Cardiac muscle cell (in vitro differentiated cells and primary cell): ENCODE measurements at regions not wholly inside any gene's neighbourhood (a gene's known extent, or its start where the extent isn't known, plus 50 kb on each side); places are given as distances from the start of the nearest gene placed in this dataset.
"Not testable (repeated sequence)": the region's sequence is repeated elsewhere in the genome, so short reads cannot be mapped to it uniquely, and the experiment has no call there.

Experiments used
- DNase-seq, 2 donors: peaks; one replicate each; pipeline versions ENCODE4 v3.0.0 to v3.0.0-alpha.2; 2010 to 2017; ENCODE audit warnings: low read depth in 1 of 2, low spot score in 1 of 2
- H3K27ac ChIP-seq: fragments of 200-600 bp; sonication (generic); 2 replicates; pipeline ENCODE4 v1.5.1; 2016
- H3K27me3 ChIP-seq: fragments of 200-600 bp; sonication (generic); 2 replicates; pipeline ENCODE4 v1.6.0; 2016; ENCODE audit warnings: control low read depth
- H3K36me3 ChIP-seq: fragments of 200-600 bp; sonication (generic); 2 replicates; pipeline ENCODE4 v1.5.1; 2016; ENCODE audit warnings: control low read depth
- H3K4me1 ChIP-seq: fragments of 200-600 bp; sonication (generic); 2 replicates; pipeline ENCODE4 v1.8.1; 2017; ENCODE audit warnings: low read depth, mild to moderate bottlenecking, mixed run types
- H3K4me3 ChIP-seq: fragments of 200-600 bp; sonication (generic); 2 replicates; pipeline ENCODE4 v1.5.1; 2016; ENCODE audit warnings: mild to moderate bottlenecking
- H3K9me3 ChIP-seq: fragments of 200-600 bp; sonication (generic); 2 replicates; pipeline ENCODE4 v1.5.1; 2017; ENCODE audit warnings: low read depth, mild to moderate bottlenecking, control low read depth
- CTCF ChIP-seq: IDR thresholded peaks from 2 replicates; pipeline ENCODE4 v1.5.1; 2012; ENCODE audit warnings: low read depth, mild to moderate bottlenecking, low read length

DNA sequence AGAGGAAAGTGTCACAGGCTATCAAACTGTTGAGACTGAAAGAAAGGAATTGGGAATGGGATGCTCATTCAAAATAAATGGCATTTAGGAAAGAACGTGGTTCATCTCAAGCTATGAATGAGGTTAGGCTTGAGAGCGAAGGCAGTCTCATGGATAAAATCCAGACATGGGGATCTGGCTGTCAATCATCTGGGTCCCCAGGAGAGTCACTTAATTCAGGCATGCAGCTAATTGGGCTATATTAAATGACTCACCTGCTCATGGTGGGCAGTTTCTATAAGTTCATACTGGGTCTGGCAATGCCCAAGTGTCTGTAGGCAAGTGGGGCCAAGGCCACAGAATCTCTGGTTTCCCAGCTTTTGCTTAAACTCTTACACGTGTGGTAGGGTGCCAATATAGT lies 286.5 kb upstream of the SEMA6A start:
- Histone ChIP-seq H3K9me3 (no peaks in the 10 kb centered on the region), H3K27me3 (no peaks in the 10 kb centered on the region), H3K4me3 (no peak overlapping the region), H3K27ac (no peak overlapping the region), H3K36me3 (no peaks in the 10 kb centered on the region), H3K4me1 (peaks cover 10% of the 10 kb centered on the region)
- no peak for DNase-seq
- TF ChIP-seq CTCF: no peak

DNA sequence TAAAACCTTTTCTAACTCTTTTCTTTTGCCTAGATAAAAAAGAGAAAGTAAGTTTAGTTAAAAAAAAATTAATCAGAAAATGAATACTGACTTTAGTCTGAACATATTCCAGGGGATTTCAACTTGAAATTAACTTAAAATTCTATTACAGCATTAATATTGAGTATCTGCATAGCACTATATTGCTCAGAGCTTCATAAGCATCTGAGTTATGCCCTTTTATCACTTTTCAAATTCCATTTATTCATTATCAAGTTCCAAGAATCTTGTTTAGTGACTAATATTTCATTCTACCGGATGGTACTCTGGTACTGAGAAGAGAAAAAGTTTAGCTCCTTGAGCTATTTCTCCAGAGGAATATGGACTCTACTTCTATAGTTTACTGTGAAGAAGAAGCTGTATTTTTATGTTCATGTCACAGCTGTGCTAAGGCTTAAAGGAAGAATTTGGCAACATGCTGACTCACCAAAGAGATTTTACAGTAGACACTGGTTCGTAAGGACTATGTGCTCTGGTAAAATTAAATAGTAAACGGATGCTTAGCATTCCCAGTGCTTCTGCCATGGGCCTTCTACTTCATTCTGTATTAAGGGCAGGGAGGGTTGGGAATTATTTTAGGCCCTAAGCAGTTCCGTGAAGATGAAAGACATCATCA lies 285.2 kb upstream of the SEMA6A start:
- Histone ChIP-seq H3K36me3 (no peaks in the 10 kb centered on the region), H3K27ac (no peak overlapping the region), H3K4me1 (peaks cover 10% of the 10 kb centered on the region), H3K27me3 (no peaks in the 10 kb centered on the region), H3K4me3 (no peak overlapping the region), H3K9me3 (no peaks in the 10 kb centered on the region)
- peak in 1 of 2 donors; percentile 37 for DNase-seq
- no peak for TF ChIP-seq CTCF

GRCh38 chr5:116858705-116859333 lies 284.2 kb upstream of the SEMA6A start:
- Histone ChIP-seq H3K27me3 (no peaks in the 10 kb centered on the region), H3K27ac (no peak overlapping the region), H3K4me3 (no peak overlapping the region), H3K36me3 (no peaks in the 10 kb centered on the region), H3K4me1 (peaks cover 2% of the 10 kb centered on the region), H3K9me3 (no peaks in the 10 kb centered on the region)
- no peak for TF ChIP-seq CTCF
- no peak for DNase-seq

GRCh38 chr5:116858020-116858419 lies 283.4 kb upstream of the SEMA6A start:
- not testable (repeated sequence) for H3K36me3 ChIP-seq, H3K9me3 ChIP-seq, H3K27me3 ChIP-seq, H3K27ac ChIP-seq, H3K4me3 ChIP-seq, H3K4me1 ChIP-seq, DNase-seq

DNA sequence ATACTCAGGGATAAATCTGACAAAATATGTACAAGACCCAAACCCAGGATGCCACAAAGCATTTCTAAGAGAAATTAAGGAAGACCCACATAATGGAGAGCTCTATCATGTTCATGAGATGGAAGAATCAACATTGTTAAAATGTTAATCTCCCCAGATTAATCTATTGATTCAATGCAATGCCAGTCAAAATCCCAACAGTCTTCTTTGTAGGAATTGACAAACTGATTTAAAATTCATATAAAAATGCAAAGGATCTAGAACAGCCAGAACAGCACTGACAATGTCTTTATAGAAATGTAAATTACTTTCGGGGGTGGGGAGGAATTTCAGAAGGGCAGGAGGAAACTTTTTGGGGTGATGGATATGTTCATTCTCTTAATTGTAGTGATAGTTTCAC lies 281.6 kb upstream of the SEMA6A start:
- Histone ChIP-seq H3K27me3 (no peaks in the 10 kb centered on the region), H3K4me1 (no peaks in the 10 kb centered on the region), H3K9me3 (no peaks in the 10 kb centered on the region), H3K36me3 (no peaks in the 10 kb centered on the region), H3K4me3 (no peak overlapping the region), H3K27ac (no peak overlapping the region)
- no peak for TF ChIP-seq CTCF
- DNase-seq: no peak

DNA sequence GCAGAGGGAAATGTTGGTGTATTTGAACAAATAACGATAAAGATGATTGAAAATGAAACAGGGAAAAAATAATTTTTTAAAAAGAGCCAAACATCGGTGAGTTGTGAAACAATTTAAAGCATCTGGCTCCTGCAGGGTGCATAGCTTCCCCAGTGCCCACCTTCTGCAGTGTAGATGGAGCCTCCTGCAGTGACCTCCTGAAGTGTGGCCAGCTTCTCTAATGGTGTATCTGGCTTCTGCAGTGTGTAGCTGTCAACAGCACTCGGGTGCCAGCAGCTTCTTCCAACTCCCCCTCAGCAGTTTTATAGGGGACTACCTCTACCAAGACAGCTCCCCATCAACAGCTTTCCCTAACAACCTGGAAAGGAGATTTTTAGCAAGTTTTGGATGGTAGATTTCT lies 279.4 kb upstream of the SEMA6A start:
- Histone ChIP-seq H3K4me1 (peaks cover 3% of the 10 kb centered on the region), H3K4me3 (no peak overlapping the region), H3K27ac (no peak overlapping the region), H3K9me3 (no peaks in the 10 kb centered on the region), H3K27me3 (no peaks in the 10 kb centered on the region), H3K36me3 (no peaks in the 10 kb centered on the region)
- no peak for TF ChIP-seq CTCF
- peak in 1 of 2 donors; percentile 15 for DNase-seq
